NCI-H748 treated with DMSO at 0.1 percent for 48 hours (cell line): ENCODE measurements at regions not wholly inside any gene's neighbourhood (a gene's known extent, or its start where the extent isn't known, plus 50 kb on each side); places are given as distances from the start of the nearest gene placed in this dataset.
"Not testable (repeated sequence)": the region's sequence is repeated elsewhere in the genome, so short reads cannot be mapped to it uniquely, and the experiment has no call there.

Source experiments
- DNase-seq: peaks from one replicate; lab custom pipeline; 2025; lab: John Stamatoyannopoulos, UW

- no peak for DNase-seq
Measured at GRCh38 chr12:68387338-68387737, 55.2 kb upstream of the MDM1 start.

GRCh38 chr12:68389305-68389704, 57.1 kb upstream of the MDM1 start:
- no peak for DNase-seq

DNA sequence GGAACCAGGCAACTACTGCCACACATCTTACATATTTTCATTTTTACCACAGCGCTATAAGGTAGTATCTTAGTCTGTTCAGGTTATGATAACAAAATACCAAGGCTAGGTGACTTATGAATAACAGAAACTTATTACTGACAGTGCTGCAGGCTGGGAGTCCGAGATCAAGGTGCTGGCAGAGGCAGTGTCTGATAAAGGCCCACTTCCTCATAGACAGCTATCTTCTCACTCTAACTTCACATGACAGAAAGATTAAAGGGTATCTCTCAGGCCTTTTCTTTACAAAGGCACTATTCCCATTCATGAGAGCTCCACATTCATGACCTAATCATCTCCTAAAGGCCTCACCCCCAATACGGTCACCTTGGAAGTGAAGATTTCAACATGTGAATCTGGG, 59.8 kb upstream of the MDM1 start:
- no peak for DNase-seq

DNA sequence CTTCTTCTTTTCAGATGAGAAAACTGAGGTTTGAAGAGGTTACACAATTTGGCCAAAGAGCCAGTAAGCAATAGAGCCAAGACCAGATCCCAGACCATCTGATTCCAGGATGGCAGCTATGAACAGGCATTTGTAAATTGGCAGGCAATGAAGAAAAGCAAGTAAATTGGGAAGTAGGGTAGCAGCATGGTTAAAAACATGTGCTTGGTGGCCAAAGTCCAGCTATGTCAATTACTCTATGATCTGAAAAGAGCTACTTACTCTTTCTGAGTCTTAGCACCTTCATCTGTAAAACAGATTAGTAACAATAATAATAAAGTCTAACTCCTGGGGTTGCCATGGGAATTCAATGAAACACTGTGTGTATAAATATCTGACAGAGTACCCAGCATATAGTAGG, 60.2 kb upstream of the MDM1 start:
- DNase-seq: no peak

DNA sequence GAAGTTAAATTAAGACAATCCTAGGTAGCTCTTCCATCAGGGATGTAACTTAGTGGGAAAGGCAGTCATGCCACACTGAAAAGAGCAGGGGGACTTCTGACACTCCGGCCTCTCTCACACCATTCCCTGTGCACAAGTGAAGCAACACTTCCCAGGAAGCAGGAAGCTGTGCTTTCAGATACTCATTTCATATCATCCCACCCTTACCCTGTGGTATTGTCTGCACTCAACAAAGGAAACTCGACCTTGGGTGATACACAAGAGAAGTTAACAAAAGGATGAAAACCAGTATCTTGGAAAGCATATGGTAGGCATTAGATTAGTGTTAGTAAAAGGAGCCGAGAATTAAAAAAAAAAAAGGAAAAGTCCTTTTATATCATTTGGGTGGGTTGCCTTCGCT, 61.3 kb upstream of the MDM1 start:
- DNase-seq: no peak

GRCh38 chr12:68397566-68398158, 65.5 kb upstream of the MDM1 start:
- DNase-seq: no peak

- not testable (repeated sequence) for DNase-seq
Measured at GRCh38 chr12:68398689-68399088, 66.5 kb upstream of the MDM1 start.

DNA sequence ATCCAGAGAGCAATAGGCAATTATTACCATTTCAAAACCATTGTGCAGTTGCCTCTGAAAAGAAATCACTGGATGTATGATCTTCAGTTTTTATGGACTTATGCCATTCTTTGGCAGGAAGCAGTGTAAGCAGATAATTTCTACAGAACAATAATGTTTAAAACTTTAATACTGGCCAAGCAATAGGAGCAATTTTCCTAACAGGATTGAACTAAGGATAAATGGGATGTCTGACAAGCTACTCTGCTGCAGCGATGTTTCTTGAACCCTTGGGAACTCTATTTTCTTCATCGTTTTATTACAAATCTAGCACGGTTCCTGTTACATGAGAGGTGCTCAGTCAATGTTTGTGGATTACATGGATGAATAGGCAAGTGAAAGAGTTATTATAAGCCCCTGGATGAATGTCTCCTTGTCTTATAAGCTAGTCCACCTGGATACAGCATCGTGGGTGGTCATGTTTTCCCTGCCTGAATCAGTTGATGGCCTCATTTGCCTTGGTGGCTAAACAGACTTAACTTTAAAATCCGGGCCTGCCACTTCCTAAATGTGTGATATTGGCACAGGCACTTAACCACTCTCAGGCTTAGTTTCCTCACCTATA, 68.2 kb upstream of the MDM1 start:
- peak; percentile 69 for DNase-seq

DNA sequence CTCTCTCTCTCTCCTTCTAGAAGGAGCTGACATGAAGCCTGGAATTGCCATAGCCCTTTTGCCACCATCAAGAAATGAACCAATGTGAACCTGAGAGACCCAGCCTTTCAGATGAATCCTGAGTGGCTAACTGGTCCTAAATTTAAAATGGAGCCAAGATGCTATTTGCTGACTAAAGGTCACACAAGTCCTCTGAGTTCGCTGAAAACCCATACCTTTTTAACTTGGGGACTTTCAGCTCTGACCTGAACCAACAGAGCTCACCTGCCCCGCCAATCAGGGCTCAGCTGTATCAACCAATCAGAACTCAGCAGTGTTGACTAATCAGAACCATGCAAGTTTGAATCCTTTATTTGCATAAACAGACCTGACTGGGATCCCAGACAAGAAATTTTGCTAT, 70.3 kb upstream of the MDM1 start:
- DNase-seq: no peak

DNA sequence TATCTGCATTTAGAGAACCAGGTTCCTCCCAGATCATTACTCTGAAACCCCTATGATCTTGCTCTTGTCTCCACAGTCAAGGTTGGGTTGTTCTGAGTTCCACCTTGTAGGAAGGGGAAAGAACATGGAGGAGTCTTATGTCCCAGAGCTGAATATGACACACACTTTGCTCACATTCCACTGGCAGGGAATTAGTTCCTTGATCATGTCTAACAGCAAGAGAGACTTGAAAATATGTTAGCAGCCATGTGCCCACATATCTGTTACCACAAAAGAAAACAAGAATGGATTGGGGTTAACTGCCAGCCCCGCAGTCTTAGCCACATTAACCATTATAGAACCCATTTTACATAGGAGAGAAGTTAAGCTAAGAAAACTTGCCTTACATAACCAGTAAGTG, 71.1 kb upstream of the MDM1 start:
- DNase-seq: no peak

DNA sequence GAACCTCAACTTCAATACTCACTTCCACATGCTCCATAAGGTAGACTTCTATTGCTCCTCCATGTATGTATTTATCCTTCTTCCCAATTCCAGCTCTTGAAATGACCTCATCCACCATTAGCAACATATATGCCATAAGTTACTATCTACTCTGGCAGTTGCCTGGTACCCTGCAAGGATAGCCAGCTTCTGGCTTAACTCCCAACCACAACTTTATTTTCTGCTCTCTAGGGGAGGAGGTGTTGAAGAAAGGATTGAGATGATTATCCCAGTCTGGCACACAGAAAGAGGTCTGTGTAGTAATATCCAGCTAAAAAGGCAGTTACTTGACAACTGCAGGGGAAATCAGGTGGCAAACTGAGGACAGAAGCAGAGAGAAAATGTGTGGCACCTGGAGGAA, 71.5 kb upstream of the MDM1 start:
- DNase-seq: no peak

DNA sequence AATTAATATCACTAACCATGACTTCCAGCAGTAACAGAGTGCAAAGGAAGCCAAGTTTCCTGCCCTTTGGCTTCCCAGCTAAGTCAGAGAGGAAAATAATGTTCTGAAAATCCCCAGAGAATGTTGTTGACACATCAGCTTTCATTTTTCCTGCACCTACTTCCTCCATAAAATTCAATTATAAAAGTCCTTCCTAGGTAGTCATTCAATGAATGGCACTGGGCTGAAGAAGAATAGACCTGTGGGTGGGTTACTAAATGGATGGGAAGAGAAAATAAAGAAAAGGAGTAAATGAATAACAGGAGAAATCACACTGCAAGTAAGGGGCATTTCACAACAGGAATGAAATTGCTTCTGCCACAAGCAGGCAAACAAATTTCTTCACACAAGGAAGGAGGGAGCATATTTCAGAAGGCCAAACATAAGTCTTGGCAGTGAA, 73.2 kb upstream of the MDM1 start:
- no peak for DNase-seq

DNA sequence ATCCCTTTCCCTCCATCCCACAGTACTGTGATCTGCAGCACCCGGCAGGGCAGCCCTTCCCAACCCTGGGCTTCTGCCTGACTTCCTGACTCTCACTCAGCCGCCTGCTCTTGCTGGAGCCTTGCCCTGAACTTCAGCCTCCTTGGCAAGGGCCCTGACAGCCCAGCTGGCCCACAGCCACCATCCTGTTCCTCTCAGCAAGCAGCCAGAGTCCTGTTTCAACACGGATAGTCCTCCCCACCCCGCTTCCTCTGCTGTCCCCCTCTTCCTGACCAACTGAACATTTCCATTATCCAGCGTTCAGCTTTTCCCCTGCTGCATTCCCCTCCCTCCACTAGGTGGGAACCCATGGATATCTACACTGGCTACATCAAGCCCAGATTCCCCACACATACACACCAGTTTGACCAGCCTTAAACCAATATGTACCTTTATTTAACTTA, 74.0 kb upstream of the MDM1 start:
- DNase-seq: no peak

- no peak for DNase-seq
Measured at GRCh38 chr12:68406911-68407310, 74.7 kb upstream of the MDM1 start.

GRCh38 chr12:68410018-68410660, 78.0 kb upstream of the MDM1 start:
- no peak for DNase-seq

GRCh38 chr12:68411371-68411770, 79.2 kb upstream of the MDM1 start:
- DNase-seq: no peak

DNA sequence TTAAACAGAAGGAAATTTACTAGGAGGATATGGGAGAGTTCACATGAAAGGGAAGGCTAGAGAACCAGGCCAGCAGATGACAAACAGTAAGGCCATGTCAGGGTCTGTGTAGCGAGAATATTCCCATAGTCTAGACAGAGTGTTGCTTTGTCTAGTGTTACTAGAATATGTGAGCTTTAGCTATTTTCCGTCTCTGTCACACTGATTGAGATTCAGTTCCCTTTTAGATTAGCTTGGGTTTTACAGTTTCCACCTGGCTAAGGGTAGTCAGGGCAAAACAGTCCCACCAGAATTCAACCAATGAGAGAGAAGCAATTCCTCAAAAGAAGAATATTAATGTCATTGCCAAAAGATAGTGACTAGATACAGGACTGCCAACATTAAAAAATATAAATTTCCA, 82.8 kb upstream of the MDM1 start:
- no peak for DNase-seq

DNA sequence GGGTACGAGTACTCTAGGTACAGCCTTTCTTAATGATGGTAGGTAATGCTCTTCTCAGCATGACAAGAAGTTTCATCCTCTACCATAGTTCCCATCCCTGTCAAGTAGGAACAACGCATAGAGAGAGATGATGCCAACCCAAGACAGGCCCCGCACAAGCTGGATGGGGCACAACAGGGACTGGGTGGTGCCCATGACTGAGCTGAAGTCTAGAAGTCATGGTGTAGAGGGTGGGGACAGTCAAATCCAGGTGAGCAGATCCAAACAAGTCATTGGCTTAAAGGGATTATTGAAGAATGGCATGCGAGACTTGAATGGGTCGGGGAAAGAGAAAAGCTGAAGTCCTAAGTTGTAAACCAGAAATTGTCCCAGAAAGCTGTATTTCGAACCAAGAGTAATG, 84.2 kb upstream of the MDM1 start:
- DNase-seq: no peak

- no peak for DNase-seq
Measured at GRCh38 chr12:68416826-68417225, 84.7 kb upstream of the MDM1 start.

- DNase-seq: no peak
Measured at GRCh38 chr12:68418137-68418460, 85.9 kb upstream of the MDM1 start.

DNA sequence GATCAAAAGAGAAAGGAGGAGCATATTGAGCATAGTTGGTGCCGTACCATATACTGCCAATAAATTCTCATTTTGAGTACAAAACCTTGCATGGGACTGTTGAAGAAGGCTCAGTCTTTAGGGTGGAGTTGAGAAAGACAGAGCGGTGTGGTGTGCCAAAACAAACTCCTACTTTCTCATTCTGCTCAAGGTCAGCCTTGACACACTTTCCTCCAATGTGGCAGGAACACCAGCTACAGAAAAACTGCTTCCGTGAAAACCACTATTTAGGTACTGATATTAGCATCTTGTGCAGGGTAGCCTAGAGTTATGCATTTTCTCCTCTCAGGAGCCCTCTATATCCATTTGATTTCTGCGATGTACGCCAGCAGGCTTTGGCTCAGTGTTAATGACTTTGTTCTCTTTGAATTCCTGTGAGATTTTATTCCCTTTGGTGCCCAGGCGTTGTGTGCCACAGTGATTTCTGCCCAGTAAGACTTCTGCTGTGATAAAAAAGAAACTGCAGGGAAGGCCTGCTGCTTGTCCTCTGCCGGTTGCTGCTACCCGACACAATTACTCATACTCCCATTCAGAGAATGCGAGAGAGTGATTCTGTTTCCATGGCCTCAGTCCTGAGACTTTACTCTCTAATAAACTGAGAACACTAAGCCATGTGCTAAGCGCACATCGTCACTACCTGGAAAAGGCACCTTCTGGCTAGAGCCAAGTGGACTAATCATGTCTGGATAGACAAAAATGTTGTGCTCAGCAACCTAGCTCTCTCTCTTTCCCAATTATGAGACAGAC, 88.3 kb upstream of the MDM1 start:
- DNase-seq: no peak

DNA sequence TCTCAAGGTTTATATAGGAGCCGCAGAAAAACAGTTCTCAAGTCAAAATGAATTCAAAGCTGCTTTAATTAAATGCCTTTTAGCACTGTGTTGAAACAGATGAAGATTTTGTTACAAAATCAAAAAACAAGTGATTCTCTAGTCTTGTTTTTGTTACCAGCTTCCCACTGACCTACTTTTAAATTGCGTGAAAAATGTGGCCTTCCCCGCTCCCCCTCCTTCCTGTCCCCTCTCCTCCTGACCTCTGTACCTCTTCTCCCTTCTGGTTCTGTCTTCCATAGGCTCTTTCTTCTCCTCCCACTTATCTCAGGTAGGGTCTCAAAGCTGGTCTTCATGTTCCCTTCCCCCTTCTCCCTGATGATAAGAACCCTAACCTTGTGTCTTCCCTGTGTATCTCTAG, 90.0 kb upstream of the MDM1 start:
- no peak for DNase-seq

DNA sequence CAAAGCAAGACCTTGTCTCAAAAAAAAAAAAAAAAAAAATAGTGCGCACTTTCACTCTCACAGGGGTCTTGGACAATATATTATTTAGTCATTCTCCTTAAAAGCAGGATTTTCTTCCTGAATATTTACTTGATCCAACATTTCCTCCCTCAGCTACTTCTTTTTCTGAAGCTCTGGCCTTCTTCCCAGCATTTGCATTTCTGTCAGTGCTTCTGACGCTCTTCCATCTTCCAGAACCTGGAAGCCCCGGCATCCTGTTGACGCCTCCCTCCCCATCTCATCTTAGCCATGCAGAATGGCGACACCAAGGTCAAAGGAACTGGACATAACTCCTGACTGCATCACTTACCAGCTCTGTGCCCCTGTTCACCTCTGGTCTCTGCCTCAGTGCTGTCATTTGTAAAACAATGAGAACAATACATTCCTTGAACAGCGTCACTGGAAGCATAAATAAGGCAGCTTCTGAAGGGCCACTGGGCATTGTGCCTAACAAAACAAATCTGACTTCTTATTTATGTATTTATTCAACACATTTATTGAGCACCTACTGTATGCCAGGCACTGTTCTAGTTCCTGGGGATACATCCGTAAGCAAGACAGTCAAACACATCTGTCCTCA, 90.9 kb upstream of the MDM1 start:
- DNase-seq: no peak
